Spleen (tissue), 7 donors: ENCODE measurements at regions not wholly inside any gene's neighbourhood (a gene's known extent, or its start where the extent isn't known, plus 50 kb on each side); places are given as distances from the start of the nearest gene placed in this dataset.

Experiments
- CTCF ChIP-seq, 11 experiments: fragments of 200-600 bp in 7 of 11; fragments of 450-650 bp in 4 of 11; sonication (generic) in 4 of 11; IDR thresholded peaks in 8 of 11; conservative IDR thresholded peaks in 3 of 11; 1 replicate in 7 of 11; 2 replicates in 4 of 11; pipeline versions ENCODE4 v1.4.0 to v1.8.0; 2016 to 2021; ENCODE audit warnings: antibody characterized with exemption in 11 of 11, inconsistent platforms in 4 of 11, mild to moderate bottlenecking in 1 of 11
- POLR2A ChIP-seq, 3 donors: fragments of 450-650 bp; IDR thresholded peaks; one replicate each; pipeline ENCODE4 v1.5.1; 2017; ENCODE audit warnings: antibody characterized with exemption in 3 of 3, mild to moderate bottlenecking in 1 of 3
- POLR2AphosphoS5 ChIP-seq, 3 donors: sonication (generic); formaldehyde crosslinking; IDR thresholded peaks; one replicate each; pipeline ENCODE4 v1.5.1; 2017; ENCODE audit warnings: antibody characterized with exemption in 3 of 3
- donor health status: DM: no; HTN: no; CAD: no; lungs with moderate emphysema.
- donor health status: DM: no; HTN: no; CAD: no.
- donor health status: DM: no; HTN: no; CAD: no.

GRCh38 chr2:21353879-21354679, 230.3 kb downstream of the TDRD15 start:
- no peak for TF ChIP-seq CTCF (IDR thresholded peaks at IDR 0.05 in 8 of 11, conservative IDR thresholded peaks at IDR 0.05 in 3 of 11)
- no peak for TF ChIP-seq POLR2AphosphoS5 (IDR thresholded peaks at IDR 0.05)
- no peak for TF ChIP-seq POLR2A (IDR thresholded peaks at IDR 0.05)
